HEK293 (cell line): ENCODE measurements at regions not wholly inside any gene's neighbourhood (a gene's known extent, or its start where the extent isn't known, plus 50 kb on each side); places are given as distances from the start of the nearest gene placed in this dataset.

ENCODE experiments used
- CTCF ChIA-PET: fragments of 350-600 bp; formaldehyde crosslinking; extraction: SDS; loops from one replicate; lab custom pipeline; 2021; ENCODE audit warnings: antibody characterized with exemption; lab: Yijun Ruan, JAX
- POLR2A ChIA-PET: fragments of 300-600 bp; formaldehyde crosslinking; extraction: SDS; loops from one replicate; lab custom pipeline; 2020; ENCODE audit warnings: antibody characterized with exemption, inconsistent platforms; lab: Yijun Ruan, JAX
- H3K27ac ChIP-seq: fragments of 200-500 bp; sonication (Bioruptor generic); 2 replicates; pipeline ENCODE4 v1.5.1; 2014; ENCODE audit warnings: low read depth, low read length, control low read depth, inconsistent platforms; ENCODE audit errors: extremely low read depth
- H3K36me3 ChIP-seq, 2 experiments: fragments of 200-500 bp in 1 of 2; sonication (Bioruptor generic) in 1 of 2; 1 replicate in 1 of 2; 2 replicates in 1 of 2; pipeline ENCODE4 v1.5.1; 2014 to 2017; ENCODE audit warnings: inconsistent platforms in 2 of 2, low read length in 2 of 2; ENCODE audit not compliant: control insufficient read depth in 2 of 2, insufficient read depth in 1 of 2
- H3K4me1 ChIP-seq: fragments of 200-500 bp; sonication (Bioruptor generic); 2 replicates; pipeline ENCODE4 v1.5.1; 2014; ENCODE audit warnings: mild to moderate bottlenecking, low read length, inconsistent platforms; ENCODE audit not compliant: control insufficient read depth, insufficient read depth
- H3K4me3 ChIP-seq: 2 replicates; pipeline ENCODE4 v1.5.1; 2011; ENCODE audit warnings: low read depth, mild to moderate bottlenecking, control low read depth, low read length, moderate library complexity
- H3K9me3 ChIP-seq: fragments of 200-500 bp; sonication (Bioruptor generic); 2 replicates; pipeline ENCODE4 v1.5.1; 2014; ENCODE audit warnings: low read depth, low read length, inconsistent platforms; ENCODE audit not compliant: control insufficient read depth, insufficient read depth
- BCL11B ChIP-seq: fragments of 450-650 bp; formaldehyde crosslinking; IDR thresholded peaks from 2 replicates; pipeline ENCODE4 v1.5.1; 2016; ENCODE audit warnings: low read depth, missing biosample characterization, missing genetic modification characterization
- EGR2 ChIP-seq: fragments of 450-650 bp; formaldehyde crosslinking; IDR thresholded peaks from 2 replicates; pipeline ENCODE4 v1.5.1; 2016; ENCODE audit warnings: low read depth, missing biosample characterization, missing genetic modification characterization
- FEZF1 ChIP-seq: fragments of 450-650 bp; formaldehyde crosslinking; IDR thresholded peaks from 2 replicates; pipeline ENCODE4 v1.5.1; 2016; ENCODE audit warnings: missing biosample characterization, missing genetic modification characterization
- GLIS1 ChIP-seq: fragments of 450-650 bp; formaldehyde crosslinking; IDR thresholded peaks from 2 replicates; pipeline ENCODE4 v1.5.1; 2016; ENCODE audit warnings: missing biosample characterization, missing genetic modification characterization
- HOXA7 ChIP-seq: sonication (generic); formaldehyde crosslinking; IDR thresholded peaks from 2 replicates; pipeline ENCODE4 v1.8.1; 2022; ENCODE audit warnings: missing genetic modification reagents, borderline replicate concordance
- OSR2 ChIP-seq: fragments of 450-650 bp; formaldehyde crosslinking; IDR thresholded peaks from 2 replicates; pipeline ENCODE4 v1.5.1; 2016; ENCODE audit warnings: missing biosample characterization, missing genetic modification characterization
- PRDM4 ChIP-seq: fragments of 450-650 bp; formaldehyde crosslinking; IDR thresholded peaks from 2 replicates; pipeline ENCODE4 v1.5.1; 2017; ENCODE audit warnings: missing biosample characterization, missing genetic modification characterization
- SALL2 ChIP-seq: fragments of 450-650 bp; formaldehyde crosslinking; IDR thresholded peaks from 2 replicates; pipeline ENCODE4 v1.5.0; 2017; ENCODE audit warnings: missing biosample characterization, mild to moderate bottlenecking, missing genetic modification characterization, borderline replicate concordance
- SCRT2 ChIP-seq: fragments of 450-650 bp; formaldehyde crosslinking; IDR thresholded peaks from 2 replicates; pipeline ENCODE4 v1.5.1; 2016; ENCODE audit warnings: missing biosample characterization, missing genetic modification characterization
- SETDB1 ChIP-seq: IDR thresholded peaks from one replicate; pipeline ENCODE4 v1.6.1; 2017; ENCODE audit warnings: mild to moderate bottlenecking, low read length, moderate library complexity, mixed read lengths; ENCODE audit not compliant: insufficient read length
- WT1 ChIP-seq: fragments of 450-650 bp; formaldehyde crosslinking; IDR thresholded peaks from 2 replicates; pipeline ENCODE4 v1.5.1; 2016; ENCODE audit warnings: missing biosample characterization, missing genetic modification characterization
- ZBTB1 ChIP-seq: fragments of 450-650 bp; formaldehyde crosslinking; IDR thresholded peaks from 2 replicates; pipeline ENCODE4 v1.5.1; 2016; ENCODE audit warnings: missing biosample characterization, missing genetic modification characterization
- ZNF10 ChIP-seq: fragments of 450-650 bp; formaldehyde crosslinking; IDR thresholded peaks from 2 replicates; pipeline ENCODE4 v1.5.1; 2017; ENCODE audit warnings: missing biosample characterization, missing genetic modification characterization
- ZNF112 ChIP-seq: fragments of 450-650 bp; formaldehyde crosslinking; IDR thresholded peaks from 2 replicates; pipeline ENCODE4 v1.5.0; 2017; ENCODE audit warnings: missing biosample characterization, missing genetic modification characterization
- ZNF121 ChIP-seq: fragments of 450-650 bp; formaldehyde crosslinking; IDR thresholded peaks from 2 replicates; pipeline ENCODE4 v1.5.1; 2016; ENCODE audit warnings: missing biosample characterization, missing genetic modification characterization
- ZNF350 ChIP-seq: fragments of 450-650 bp; formaldehyde crosslinking; IDR thresholded peaks from 2 replicates; pipeline ENCODE4 v1.5.0; 2017; ENCODE audit warnings: missing biosample characterization, mild to moderate bottlenecking, missing genetic modification characterization
- ZNF394 ChIP-seq: fragments of 450-650 bp; formaldehyde crosslinking; IDR thresholded peaks from 2 replicates; pipeline ENCODE4 v1.5.1; 2016; ENCODE audit warnings: missing biosample characterization, missing genetic modification characterization, mild to moderate bottlenecking, moderate library complexity, borderline replicate concordance
- ZNF416 ChIP-seq: fragments of 450-650 bp; formaldehyde crosslinking; IDR thresholded peaks from 2 replicates; pipeline ENCODE4 v1.5.1; 2016; ENCODE audit warnings: missing biosample characterization, missing genetic modification characterization
- ZNF530 ChIP-seq: fragments of 450-650 bp; formaldehyde crosslinking; IDR thresholded peaks from 2 replicates; pipeline ENCODE4 v1.5.1; 2016; ENCODE audit warnings: low read depth, missing biosample characterization, missing genetic modification characterization
- ZNF585B ChIP-seq: fragments of 450-650 bp; formaldehyde crosslinking; IDR thresholded peaks from 2 replicates; pipeline ENCODE4 v1.5.1; 2016; ENCODE audit warnings: missing biosample characterization, missing genetic modification characterization
- ZNF596 ChIP-seq: fragments of 450-650 bp; IDR thresholded peaks from 2 replicates; pipeline ENCODE4 v1.5.0; 2018; ENCODE audit warnings: missing biosample characterization, mild to moderate bottlenecking, missing genetic modification characterization, moderate library complexity
- ZNF600 ChIP-seq: fragments of 450-650 bp; formaldehyde crosslinking; IDR thresholded peaks from 2 replicates; pipeline ENCODE4 v1.5.1; 2016; ENCODE audit warnings: missing biosample characterization, missing genetic modification characterization
- ZNF626 ChIP-seq: fragments of 450-650 bp; sonication (Bioruptor Pico); formaldehyde crosslinking; IDR thresholded peaks from 2 replicates; pipeline ENCODE4 v1.5.1; 2018; ENCODE audit warnings: missing biosample characterization, missing genetic modification characterization, inconsistent platforms
- ZNF639 ChIP-seq: fragments of 450-650 bp; formaldehyde crosslinking; IDR thresholded peaks from 2 replicates; pipeline ENCODE4 v1.5.1; 2016; ENCODE audit warnings: missing biosample characterization, missing genetic modification characterization
- ZNF645 ChIP-seq: fragments of 450-650 bp; formaldehyde crosslinking; IDR thresholded peaks from 2 replicates; pipeline ENCODE4; 2016; ENCODE audit warnings: missing biosample characterization, missing genetic modification characterization
- ZNF658 ChIP-seq: fragments of 450-650 bp; formaldehyde crosslinking; IDR thresholded peaks from 2 replicates; pipeline ENCODE4; 2016; ENCODE audit warnings: missing biosample characterization, missing genetic modification characterization
- ZNF704 ChIP-seq: fragments of 450-650 bp; formaldehyde crosslinking; IDR thresholded peaks from 2 replicates; pipeline ENCODE4 v1.5.1; 2016; ENCODE audit warnings: missing biosample characterization, missing genetic modification characterization
- ZNF837 ChIP-seq: fragments of 450-650 bp; formaldehyde crosslinking; IDR thresholded peaks from 2 replicates; pipeline ENCODE4 v1.5.1; 2016; ENCODE audit warnings: missing biosample characterization, missing genetic modification characterization
- ZSCAN16 ChIP-seq: fragments of 450-650 bp; formaldehyde crosslinking; IDR thresholded peaks from 2 replicates; pipeline ENCODE4 v1.5.1; 2016; ENCODE audit warnings: missing biosample characterization, missing genetic modification characterization

GRCh38 chr1:191788551-191788950, 369.7 kb upstream of the RGS18 start:
- H3K4me3 ChIP-seq: no peak overlapping the region
- no peaks in the 10 kb centered on the region for H3K36me3 ChIP-seq
- no peaks in the 10 kb centered on the region for H3K4me1 ChIP-seq
- CTCF ChIA-PET: no interaction called here
- TF ChIP-seq ZNF626 (tag by site-specific recombination): no peak
- TF ChIP-seq ZNF10: no peak
- TF ChIP-seq ZNF121: no peak
- TF ChIP-seq HOXA7 (CRISPR knock-in tag): no peak
- no peak for TF ChIP-seq ZNF704 (tag by site-specific recombination)
- no peak for TF ChIP-seq OSR2 (tag by site-specific recombination)
- no peak for TF ChIP-seq FEZF1 (tag by site-specific recombination)
- no peak for TF ChIP-seq ZNF837 (tag by site-specific recombination)
- no peak for TF ChIP-seq WT1 (tag by site-specific recombination)
- no peak for TF ChIP-seq PRDM4 (tag by site-specific recombination)
- no peak for TF ChIP-seq SALL2 (tag by site-specific recombination)
- no peak for TF ChIP-seq ZNF394 (tag by site-specific recombination)
- TF ChIP-seq, all 188 proteins: peak for 0
- Histone ChIP-seq H3K9me3 (no peaks in the 10 kb centered on the region), H3K27ac (no peak overlapping the region)
- POLR2A ChIA-PET: no interaction called here

GRCh38 chr1:191798178-191798577, 360.1 kb upstream of the RGS18 start:
- no peaks in the 10 kb centered on the region for H3K36me3 ChIP-seq
- H3K9me3 ChIP-seq: no peaks in the 10 kb centered on the region
- H3K4me3 ChIP-seq: no peak overlapping the region
- no peak overlapping the region for H3K27ac ChIP-seq
- ChIA-PET CTCF (no interaction called here), POLR2A (no interaction called here)
- H3K4me1 ChIP-seq: no peaks in the 10 kb centered on the region
- TF ChIP-seq ZNF350 (no peak), ZNF112 (tag by site-specific recombination) (no peak), ZNF639 (tag by site-specific recombination) (no peak), ZNF416 (tag by site-specific recombination) (no peak), SCRT2 (tag by site-specific recombination) (no peak), OSR2 (tag by site-specific recombination) (no peak), SALL2 (tag by site-specific recombination) (no peak), ZBTB1 (no peak), ZNF596 (tag by site-specific recombination) (no peak), ZNF585B (no peak), ZSCAN16 (tag by site-specific recombination) (no peak), ZNF530 (tag by site-specific recombination) (no peak), ZNF600 (tag by site-specific recombination) (no peak), BCL11B (tag by site-specific recombination) (no peak), SETDB1 (no peak), GLIS1 (tag by site-specific recombination) (no peak), ZNF704 (tag by site-specific recombination) (no peak), EGR2 (tag by site-specific recombination) (no peak), ZNF658 (tag by site-specific recombination) (no peak), ZNF645 (tag by site-specific recombination) (no peak)
